ENCODE measurements at regions not wholly inside any gene's neighbourhood (a gene's known extent, or its start where the extent isn't known, plus 50 kb on each side); places are given as distances from the start of the nearest gene placed in this dataset.

GRCh38 chr19:5212101-5212500 lies 128.5 kb downstream of the PTPRS start:
- H3K27ac ChIP-seq (ENCODE audit: low read depth in 1 of 3, low read length in 2 of 3), result no peak overlapping the region
- FAIRE-seq (no peak), DNase-seq (no peak)
- no peak overlapping the region for H3K4me3 ChIP-seq (ENCODE audit: low read depth in 1 of 3, low read length in 3 of 3)
- WGBS, 3 donors, result 91 to 98% (median 94%) methylated on average over 29 to 30 of the region's 30 CpGs
- peaks cover 0 to 14% of the 10 kb centered on the region in 2 donors for H3K9me3 ChIP-seq (ENCODE audit: control insufficient read depth in 2 of 2, insufficient read depth in 1 of 2, low read depth in 1 of 2, low read length in 1 of 2)
- no peaks in the 10 kb centered on the region for H3K27me3 ChIP-seq (ENCODE audit: control insufficient read depth in 3 of 3, insufficient read depth in 3 of 3, low read length in 3 of 3)
- H3K36me3 ChIP-seq (ENCODE audit: control insufficient read depth in 3 of 3, insufficient read depth in 2 of 3, low read depth in 1 of 3, low read length in 3 of 3), result peaks cover 0 to 54% (median 0%) of the 10 kb centered on the region in 3 donors
- no peaks in the 10 kb centered on the region for H3K4me1 ChIP-seq (ENCODE audit: control insufficient read depth in 3 of 3, insufficient read depth in 2 of 3, low read depth in 1 of 3, low read length in 2 of 3)

- FAIRE-seq (no peak), DNase-seq (no peak)
- H3K36me3 ChIP-seq (ENCODE audit: control insufficient read depth in 3 of 3, insufficient read depth in 2 of 3, low read depth in 1 of 3, low read length in 3 of 3), result peaks cover 0 to 49% (median 0%) of the 10 kb centered on the region in 3 donors
- H3K4me3 ChIP-seq (ENCODE audit: low read depth in 1 of 3, low read length in 3 of 3), result no peak overlapping the region
- WGBS, 3 donors, result 96 to 97% (median 97%) methylated on average over 9 of the region's 9 CpGs
- H3K9me3 ChIP-seq (ENCODE audit: control insufficient read depth in 2 of 2, insufficient read depth in 1 of 2, low read depth in 1 of 2, low read length in 1 of 2), result peaks cover 0 to 14% of the 10 kb centered on the region in 2 donors
- H3K27me3 ChIP-seq (ENCODE audit: control insufficient read depth in 3 of 3, insufficient read depth in 3 of 3, low read length in 3 of 3), result no peaks in the 10 kb centered on the region
- H3K4me1 ChIP-seq (ENCODE audit: control insufficient read depth in 3 of 3, insufficient read depth in 2 of 3, low read depth in 1 of 3, low read length in 2 of 3), result no peaks in the 10 kb centered on the region
- H3K27ac ChIP-seq (ENCODE audit: low read depth in 1 of 3, low read length in 2 of 3), result no peak overlapping the region
Observed at GRCh38 chr19:5211217-5211822, 129.3 kb downstream of the PTPRS start.

- WGBS, 3 donors, result 95 to 97% (median 97%) methylated on average over 22 to 23 of the region's 23 CpGs
- peaks cover 0 to 46% (median 0%) of the 10 kb centered on the region in 3 donors for H3K36me3 ChIP-seq (ENCODE audit: control insufficient read depth in 3 of 3, insufficient read depth in 2 of 3, low read depth in 1 of 3, low read length in 3 of 3)
Observed at GRCh38 chr19:5210556-5210955, 130.1 kb downstream of the PTPRS start.

GRCh38 chr19:5207806-5208205 lies 132.8 kb downstream of the PTPRS start:
- Histone ChIP-seq H3K4me3 (ENCODE audit: low read depth in 1 of 3, low read length in 3 of 3) (no peak overlapping the region), H3K4me1 (ENCODE audit: control insufficient read depth in 3 of 3, insufficient read depth in 2 of 3, low read depth in 1 of 3, low read length in 2 of 3) (no peaks in the 10 kb centered on the region), H3K9me3 (ENCODE audit: control insufficient read depth in 2 of 2, insufficient read depth in 1 of 2, low read depth in 1 of 2, low read length in 1 of 2) (peaks cover 0 to 14% of the 10 kb centered on the region in 2 donors), H3K27me3 (ENCODE audit: control insufficient read depth in 3 of 3, insufficient read depth in 3 of 3, low read length in 3 of 3) (no peaks in the 10 kb centered on the region), H3K36me3 (ENCODE audit: control insufficient read depth in 3 of 3, insufficient read depth in 2 of 3, low read depth in 1 of 3, low read length in 3 of 3) (peaks cover 0 to 31% (median 0%) of the 10 kb centered on the region in 3 donors), H3K27ac (ENCODE audit: low read depth in 1 of 3, low read length in 2 of 3) (no peak overlapping the region)
- DNase-seq, result no peak
- no peak for FAIRE-seq
- WGBS, 3 donors, result 94 to 95% (median 95%) methylated on average over 17 of the region's 17 CpGs

More at GRCh38 chr19:5210556-5210955, 130.1 kb downstream of the PTPRS start:
- H3K4me1 ChIP-seq (ENCODE audit: control insufficient read depth in 3 of 3, insufficient read depth in 2 of 3, low read depth in 1 of 3, low read length in 2 of 3), result no peaks in the 10 kb centered on the region
- H3K27me3 ChIP-seq (ENCODE audit: control insufficient read depth in 3 of 3, insufficient read depth in 3 of 3, low read length in 3 of 3), result no peaks in the 10 kb centered on the region
- DNase-seq (no peak), FAIRE-seq (no peak)
- H3K27ac ChIP-seq (ENCODE audit: low read depth in 1 of 3, low read length in 2 of 3), result no peak overlapping the region
- H3K9me3 ChIP-seq (ENCODE audit: control insufficient read depth in 2 of 2, insufficient read depth in 1 of 2, low read depth in 1 of 2, low read length in 1 of 2), result peaks cover 0 to 14% of the 10 kb centered on the region in 2 donors
- H3K4me3 ChIP-seq (ENCODE audit: low read depth in 1 of 3, low read length in 3 of 3), result no peak overlapping the region

GRCh38 chr19:5206751-5207075 lies 133.9 kb downstream of the PTPRS start:
- H3K27ac ChIP-seq (ENCODE audit: low read depth in 1 of 3, low read length in 2 of 3), result no peak overlapping the region
- H3K9me3 ChIP-seq (ENCODE audit: control insufficient read depth in 2 of 2, insufficient read depth in 1 of 2, low read depth in 1 of 2, low read length in 1 of 2), result peaks cover 0 to 19% of the 10 kb centered on the region in 2 donors
- no peaks in the 10 kb centered on the region for H3K27me3 ChIP-seq (ENCODE audit: control insufficient read depth in 3 of 3, insufficient read depth in 3 of 3, low read length in 3 of 3)
- H3K4me3 ChIP-seq (ENCODE audit: low read depth in 1 of 3, low read length in 3 of 3), result no peak overlapping the region
- WGBS, 3 donors, result 80 to 88% (median 85%) methylated on average over 10 to 11 of the region's 11 CpGs
- no peaks in the 10 kb centered on the region for H3K4me1 ChIP-seq (ENCODE audit: control insufficient read depth in 3 of 3, insufficient read depth in 2 of 3, low read depth in 1 of 3, low read length in 2 of 3)
- DNase-seq (no peak), FAIRE-seq (no peak)
- H3K36me3 ChIP-seq (ENCODE audit: control insufficient read depth in 3 of 3, insufficient read depth in 2 of 3, low read depth in 1 of 3, low read length in 3 of 3), result peaks cover 0 to 24% (median 0%) of the 10 kb centered on the region in 3 donors

- DNase-seq (no peak), FAIRE-seq (no peak)
- 74 to 80% (median 76%) methylated on average over 29 of the region's 29 CpGs for WGBS, 3 donors
- H3K4me1 ChIP-seq (ENCODE audit: control insufficient read depth in 3 of 3, insufficient read depth in 2 of 3, low read depth in 1 of 3, low read length in 2 of 3), result no peaks in the 10 kb centered on the region
- H3K27me3 ChIP-seq (ENCODE audit: control insufficient read depth in 3 of 3, insufficient read depth in 3 of 3, low read length in 3 of 3), result no peaks in the 10 kb centered on the region
- H3K4me3 ChIP-seq (ENCODE audit: low read depth in 1 of 3, low read length in 3 of 3), result no peak overlapping the region
- peaks cover 0 to 20% (median 0%) of the 10 kb centered on the region in 3 donors for H3K36me3 ChIP-seq (ENCODE audit: control insufficient read depth in 3 of 3, insufficient read depth in 2 of 3, low read depth in 1 of 3, low read length in 3 of 3)
- peaks cover 0 to 17% of the 10 kb centered on the region in 2 donors for H3K9me3 ChIP-seq (ENCODE audit: control insufficient read depth in 2 of 2, insufficient read depth in 1 of 2, low read depth in 1 of 2, low read length in 1 of 2)
- no peak overlapping the region for H3K27ac ChIP-seq (ENCODE audit: low read depth in 1 of 3, low read length in 2 of 3)
Observed at GRCh38 chr19:5205937-5206750, 134.5 kb downstream of the PTPRS start.

GRCh38 chr19:5205381-5205780 lies 135.2 kb downstream of the PTPRS start:
- WGBS, 3 donors, result 88 to 92% (median 88%) methylated on average over 13 of the region's 13 CpGs
- Histone ChIP-seq H3K27me3 (ENCODE audit: control insufficient read depth in 3 of 3, insufficient read depth in 3 of 3, low read length in 3 of 3) (no peaks in the 10 kb centered on the region), H3K4me3 (ENCODE audit: low read depth in 1 of 3, low read length in 3 of 3) (no peak overlapping the region), H3K9me3 (ENCODE audit: control insufficient read depth in 2 of 2, insufficient read depth in 1 of 2, low read depth in 1 of 2, low read length in 1 of 2) (peaks cover 0 to 15% of the 10 kb centered on the region in 2 donors), H3K27ac (ENCODE audit: low read depth in 1 of 3, low read length in 2 of 3) (no peak overlapping the region), H3K4me1 (ENCODE audit: control insufficient read depth in 3 of 3, insufficient read depth in 2 of 3, low read depth in 1 of 3, low read length in 2 of 3) (no peaks in the 10 kb centered on the region), H3K36me3 (ENCODE audit: control insufficient read depth in 3 of 3, insufficient read depth in 2 of 3, low read depth in 1 of 3, low read length in 3 of 3) (peaks cover 0 to 12% (median 0%) of the 10 kb centered on the region in 3 donors)
- DNase-seq (no peak), FAIRE-seq (no peak)

- 96 to 99% (median 98%) methylated on average over 5 of the region's 5 CpGs for WGBS, 3 donors
- H3K27me3 ChIP-seq (ENCODE audit: control insufficient read depth in 3 of 3, insufficient read depth in 3 of 3, low read length in 3 of 3), result no peaks in the 10 kb centered on the region
- peaks cover 0 to 8% (median 0%) of the 10 kb centered on the region in 3 donors for H3K36me3 ChIP-seq (ENCODE audit: control insufficient read depth in 3 of 3, insufficient read depth in 2 of 3, low read depth in 1 of 3, low read length in 3 of 3)
- peaks cover 0 to 17% of the 10 kb centered on the region in 2 donors for H3K9me3 ChIP-seq (ENCODE audit: control insufficient read depth in 2 of 2, insufficient read depth in 1 of 2, low read depth in 1 of 2, low read length in 1 of 2)
- FAIRE-seq (no peak), DNase-seq (no peak)
- H3K4me1 ChIP-seq (ENCODE audit: control insufficient read depth in 3 of 3, insufficient read depth in 2 of 3, low read depth in 1 of 3, low read length in 2 of 3), result no peaks in the 10 kb centered on the region
- no peak overlapping the region for H3K4me3 ChIP-seq (ENCODE audit: low read depth in 1 of 3, low read length in 3 of 3)
- no peak overlapping the region for H3K27ac ChIP-seq (ENCODE audit: low read depth in 1 of 3, low read length in 2 of 3)
Observed at GRCh38 chr19:5204212-5204611, 136.4 kb downstream of the PTPRS start.
